SK-N-SH treated with all-trans-retinoic acid at 6 μM for 48 hours (cell line): ENCODE measurements at regions not wholly inside any gene's neighbourhood (a gene's known extent, or its start where the extent isn't known, plus 50 kb on each side); places are given as distances from the start of the nearest gene placed in this dataset.

Experiments
- ATAC-seq: fragments of 200-7000 bp; cut with Tn5 transposase; 3 replicates; pipeline ENCODE4 v1.9.1; 2020; ENCODE audit warnings: mild to moderate bottlenecking, moderate library complexity
- ARNTL ChIP-seq: fragments of 450-650 bp; formaldehyde crosslinking; IDR thresholded peaks from 2 replicates; pipeline ENCODE4 v1.5.0; 2020; ENCODE audit warnings: low read depth, mild to moderate bottlenecking, moderate library complexity, borderline replicate concordance
- BACH2 ChIP-seq: fragments of 250-450 bp; sonication (Bioruptor Pico); IDR thresholded peaks from 2 replicates; pipeline ENCODE4 v1.9.0; 2021; ENCODE audit warnings: mild to moderate bottlenecking, borderline replicate concordance
- CSDC2 ChIP-seq: fragments of 250-450 bp; sonication (Bioruptor Pico); IDR thresholded peaks from 2 replicates; pipeline ENCODE4 v1.5.0; 2020; ENCODE audit warnings: mild to moderate bottlenecking, moderate library complexity
- ESRRG ChIP-seq: fragments of 250-450 bp; sonication (Bioruptor Pico); IDR thresholded peaks from 2 replicates; pipeline ENCODE4 v1.6.1; 2021; ENCODE audit warnings: mild to moderate bottlenecking
- OSR1 ChIP-seq: fragments of 250-450 bp; sonication (Bioruptor Pico); IDR thresholded peaks from 2 replicates; pipeline ENCODE4 v1.8.0; 2022; ENCODE audit warnings: moderate library complexity, mild to moderate bottlenecking, inconsistent platforms
- PATZ1 ChIP-seq: fragments of 250-450 bp; sonication (Bioruptor Pico); IDR thresholded peaks from 2 replicates; pipeline ENCODE4 v1.8.0; 2020; ENCODE audit warnings: mild to moderate bottlenecking, moderate library complexity, borderline replicate concordance
- PPARA ChIP-seq: fragments of 250-450 bp; sonication (Bioruptor Pico); IDR thresholded peaks from 2 replicates; pipeline ENCODE4 v1.5.0; 2020; ENCODE audit warnings: mild to moderate bottlenecking, borderline replicate concordance
- RARB ChIP-seq: fragments of 250-450 bp; sonication (Bioruptor Pico); IDR thresholded peaks from 2 replicates; pipeline ENCODE4 v1.8.0; 2021; ENCODE audit warnings: mild to moderate bottlenecking, moderate library complexity
- SNAI2 ChIP-seq: fragments of 250-450 bp; sonication (Bioruptor Pico); IDR thresholded peaks from 2 replicates; pipeline ENCODE4 v1.5.0; 2020; ENCODE audit warnings: mild to moderate bottlenecking, moderate library complexity
- TCF4 ChIP-seq: fragments of 250-450 bp; sonication (Bioruptor Pico); IDR thresholded peaks from 2 replicates; pipeline ENCODE4 v1.8.0; 2021; ENCODE audit warnings: mild to moderate bottlenecking, moderate library complexity, borderline replicate concordance
- TOX ChIP-seq: fragments of 250-450 bp; sonication (Bioruptor Pico); IDR thresholded peaks from 2 replicates; pipeline ENCODE4 v1.8.0; 2021; ENCODE audit warnings: mild to moderate bottlenecking, moderate library complexity, borderline replicate concordance
- TSHZ2 ChIP-seq: fragments of 250-450 bp; sonication (Bioruptor Pico); IDR thresholded peaks from 2 replicates; pipeline ENCODE4 v1.5.0; 2020; ENCODE audit warnings: mild to moderate bottlenecking, moderate library complexity
- ZC3H10 ChIP-seq: fragments of 250-450 bp; sonication (Bioruptor Pico); IDR thresholded peaks from 2 replicates; pipeline ENCODE4 v1.5.1; 2021; ENCODE audit warnings: mild to moderate bottlenecking, moderate library complexity
- ZFP3 ChIP-seq: fragments of 250-450 bp; sonication (Bioruptor Pico); IDR thresholded peaks from 2 replicates; pipeline ENCODE4 v1.5.0; 2020; ENCODE audit warnings: mild to moderate bottlenecking, moderate library complexity
- ZFP30 ChIP-seq: fragments of 450-650 bp; formaldehyde crosslinking; IDR thresholded peaks from 2 replicates; pipeline ENCODE4 v1.5.0; 2022; ENCODE audit warnings: mild to moderate bottlenecking, moderate library complexity
- ZNF565 ChIP-seq: fragments of 450-650 bp; formaldehyde crosslinking; conservative IDR thresholded peaks from 2 replicates; pipeline ENCODE4 v1.5.0; 2020; ENCODE audit warnings: low read depth, mild to moderate bottlenecking, moderate library complexity
- ZNF70 ChIP-seq: fragments of 450-650 bp; formaldehyde crosslinking; IDR thresholded peaks from 2 replicates; pipeline ENCODE4 v1.5.0; 2020; ENCODE audit warnings: mild to moderate bottlenecking, moderate library complexity
- ZNF8 ChIP-seq: fragments of 450-650 bp; formaldehyde crosslinking; IDR thresholded peaks from 2 replicates; pipeline ENCODE4 v1.5.0; 2020; ENCODE audit warnings: mild to moderate bottlenecking, moderate library complexity
- TF ChIP-seq, protein P1 (sequence below): fragments of 250-450 bp; sonication (Bioruptor Pico); IDR thresholded peaks from 2 replicates; pipeline ENCODE4 v1.8.0; 2021; ENCODE audit warnings: low read depth, mild to moderate bottlenecking, moderate library complexity, borderline replicate concordance
- TF ChIP-seq, protein P2 (sequence below): fragments of 250-450 bp; sonication (Bioruptor Pico); IDR thresholded peaks from 2 replicates; pipeline ENCODE4 v1.5.1; 2020; ENCODE audit warnings: low read depth, mild to moderate bottlenecking, moderate library complexity
- TF ChIP-seq, protein P3 (sequence below): fragments of 250-450 bp; sonication (Bioruptor Pico); IDR thresholded peaks from 2 replicates; pipeline ENCODE4 v1.5.1; 2021; ENCODE audit warnings: mild to moderate bottlenecking, moderate library complexity

DNA sequence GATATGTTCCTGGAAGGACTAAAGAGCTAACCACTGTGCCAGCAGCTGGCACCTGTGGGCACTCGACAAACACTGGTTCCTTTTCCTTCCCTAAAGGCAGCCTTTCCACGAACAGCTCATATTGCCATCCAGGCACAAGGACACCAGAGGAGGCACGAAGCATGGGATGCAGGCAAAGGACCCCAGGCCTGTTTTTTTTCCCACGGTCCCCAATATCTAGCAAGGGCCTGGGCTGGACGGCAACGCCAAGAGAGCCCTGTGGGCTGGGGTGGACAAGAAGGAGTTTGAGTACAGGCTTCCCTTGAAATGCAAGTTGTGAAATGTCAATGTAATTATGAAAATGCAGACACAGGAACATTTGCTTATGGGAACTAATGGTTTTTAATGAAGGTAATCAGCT is 135.9 kb downstream of the CYP26B1 start:
- ATAC-seq = no peak
- TF ChIP-seq ZNF565 (no peak), PPARA (CRISPR knock-in tag) (no peak), SNAI2 (CRISPR knock-in tag) (no peak), TSHZ2 (no peak), ZFP30 (CRISPR knock-in tag) (no peak), RARB (CRISPR knock-in tag) (no peak), ZNF70 (CRISPR knock-in tag) (no peak), ZFP3 (CRISPR knock-in tag) (no peak), ZC3H10 (CRISPR knock-in tag) (no peak), BACH2 (no peak), ARNTL (no peak), OSR1 (CRISPR knock-in tag) (no peak), TOX (CRISPR knock-in tag) (no peak), CSDC2 (CRISPR knock-in tag) (no peak), TCF4 (CRISPR knock-in tag) (no peak), PATZ1 (no peak), ZNF8 (CRISPR knock-in tag) (no peak)
- TF ChIP-seq, protein P1, sequence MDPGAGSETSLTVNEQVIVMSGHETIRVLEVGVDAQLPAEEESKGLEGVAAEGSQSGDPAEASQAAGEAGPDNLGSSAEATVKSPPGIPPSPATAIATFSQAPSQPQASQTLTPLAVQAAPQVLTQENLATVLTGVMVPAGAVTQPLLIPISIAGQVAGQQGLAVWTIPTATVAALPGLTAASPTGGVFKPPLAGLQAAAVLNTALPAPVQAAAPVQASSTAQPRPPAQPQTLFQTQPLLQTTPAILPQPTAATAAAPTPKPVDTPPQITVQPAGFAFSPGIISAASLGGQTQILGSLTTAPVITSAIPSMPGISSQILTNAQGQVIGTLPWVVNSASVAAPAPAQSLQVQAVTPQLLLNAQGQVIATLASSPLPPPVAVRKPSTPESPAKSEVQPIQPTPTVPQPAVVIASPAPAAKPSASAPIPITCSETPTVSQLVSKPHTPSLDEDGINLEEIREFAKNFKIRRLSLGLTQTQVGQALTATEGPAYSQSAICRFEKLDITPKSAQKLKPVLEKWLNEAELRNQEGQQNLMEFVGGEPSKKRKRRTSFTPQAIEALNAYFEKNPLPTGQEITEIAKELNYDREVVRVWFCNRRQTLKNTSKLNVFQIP (CRISPR knock-in tag) = no peak
- TF ChIP-seq, protein P2, sequence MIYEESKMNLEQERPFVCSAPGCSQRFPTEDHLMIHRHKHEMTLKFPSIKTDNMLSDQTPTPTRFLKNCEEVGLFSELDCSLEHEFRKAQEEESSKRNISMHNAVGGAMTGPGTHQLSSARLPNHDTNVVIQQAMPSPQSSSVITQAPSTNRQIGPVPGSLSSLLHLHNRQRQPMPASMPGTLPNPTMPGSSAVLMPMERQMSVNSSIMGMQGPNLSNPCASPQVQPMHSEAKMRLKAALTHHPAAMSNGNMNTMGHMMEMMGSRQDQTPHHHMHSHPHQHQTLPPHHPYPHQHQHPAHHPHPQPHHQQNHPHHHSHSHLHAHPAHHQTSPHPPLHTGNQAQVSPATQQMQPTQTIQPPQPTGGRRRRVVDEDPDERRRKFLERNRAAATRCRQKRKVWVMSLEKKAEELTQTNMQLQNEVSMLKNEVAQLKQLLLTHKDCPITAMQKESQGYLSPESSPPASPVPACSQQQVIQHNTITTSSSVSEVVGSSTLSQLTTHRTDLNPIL (CRISPR knock-in tag) = no peak
- TF ChIP-seq, protein P3, sequence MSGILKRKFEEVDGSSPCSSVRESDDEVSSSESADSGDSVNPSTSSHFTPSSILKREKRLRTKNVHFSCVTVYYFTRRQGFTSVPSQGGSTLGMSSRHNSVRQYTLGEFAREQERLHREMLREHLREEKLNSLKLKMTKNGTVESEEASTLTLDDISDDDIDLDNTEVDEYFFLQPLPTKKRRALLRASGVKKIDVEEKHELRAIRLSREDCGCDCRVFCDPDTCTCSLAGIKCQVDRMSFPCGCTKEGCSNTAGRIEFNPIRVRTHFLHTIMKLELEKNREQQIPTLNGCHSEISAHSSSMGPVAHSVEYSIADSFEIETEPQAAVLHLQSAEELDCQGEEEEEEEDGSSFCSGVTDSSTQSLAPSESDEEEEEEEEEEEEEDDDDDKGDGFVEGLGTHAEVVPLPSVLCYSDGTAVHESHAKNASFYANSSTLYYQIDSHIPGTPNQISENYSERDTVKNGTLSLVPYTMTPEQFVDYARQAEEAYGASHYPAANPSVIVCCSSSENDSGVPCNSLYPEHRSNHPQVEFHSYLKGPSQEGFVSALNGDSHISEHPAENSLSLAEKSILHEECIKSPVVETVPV (CRISPR knock-in tag) = no peak

DNA sequence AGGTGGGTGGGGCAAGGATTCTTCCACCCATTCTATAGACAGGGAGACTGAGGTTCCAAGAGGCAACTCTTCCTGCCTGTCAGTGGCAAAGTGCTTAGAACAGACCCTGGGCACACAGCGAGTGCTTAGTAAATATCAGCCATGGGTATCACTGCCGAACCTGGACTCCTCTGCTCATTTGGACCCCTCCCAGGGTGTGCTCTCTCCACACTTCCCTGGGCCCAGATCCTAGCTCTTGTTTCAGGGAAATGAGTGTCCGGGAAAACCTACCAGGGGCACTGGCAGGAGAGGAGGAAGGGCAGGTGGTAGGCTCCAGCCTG is 136.3 kb downstream of the CYP26B1 start:
- no peak for ATAC-seq

More for the DNA sequence above, 136.3 kb downstream of the CYP26B1 start:
- TF ChIP-seq, protein P2 (CRISPR knock-in tag) = no peak
- TF ChIP-seq OSR1 (CRISPR knock-in tag) = no peak
- no peak for TF ChIP-seq ZC3H10 (CRISPR knock-in tag)
- no peak for TF ChIP-seq PPARA (CRISPR knock-in tag)
- TF ChIP-seq, protein P1 (CRISPR knock-in tag) = no peak
- TF ChIP-seq ESRRG = no peak
- no peak for TF ChIP-seq SNAI2 (CRISPR knock-in tag)
- no peak for TF ChIP-seq TSHZ2
- TF ChIP-seq, protein P3 (CRISPR knock-in tag) = no peak
- TF ChIP-seq TOX (CRISPR knock-in tag) = no peak
- TF ChIP-seq ZNF8 (CRISPR knock-in tag) = no peak
- TF ChIP-seq ZFP30 (CRISPR knock-in tag) = no peak
